CD4-positive, CD25-positive, alpha-beta regulatory T cell (primary cell): ENCODE measurements at regions not wholly inside any gene's neighbourhood (a gene's known extent, or its start where the extent isn't known, plus 50 kb on each side); places are given as distances from the start of the nearest gene placed in this dataset.

Experiments used
- ATAC-seq, 2 donors: fragments of 150-1000 bp; cut with Tn5 transposase; one replicate each; pipeline ENCODE4 v1.10.0; 2021; ENCODE audit warnings: low read depth in 2 of 2, moderate number of reproducible peaks in 2 of 2, moderate library complexity in 1 of 2
- DNase-seq, 3 donors: peaks; one replicate each; pipeline versions ENCODE4 v3.0.0 to v3.0.0-alpha.2; 2012 to 2022; ENCODE audit warnings: mixed read lengths in 1 of 3
- H3K27ac ChIP-seq: one replicate; pipeline ENCODE4 v1.7.0; 2013; ENCODE audit warnings: mild to moderate bottlenecking, low read length; ENCODE audit not compliant: insufficient read depth, poor library complexity, severe bottlenecking
- H3K27me3 ChIP-seq: one replicate; pipeline ENCODE4 v1.7.0; 2013; ENCODE audit warnings: low read length; ENCODE audit not compliant: control insufficient read depth, insufficient read depth
- H3K36me3 ChIP-seq: one replicate; pipeline ENCODE4 v1.7.0; 2013; ENCODE audit warnings: mild to moderate bottlenecking, low read length, moderate library complexity; ENCODE audit not compliant: control insufficient read depth, insufficient read depth
- H3K4me1 ChIP-seq: 2 replicates; pipeline ENCODE4 v1.7.0; 2013; ENCODE audit warnings: mild to moderate bottlenecking, low read length; ENCODE audit not compliant: insufficient read depth, control insufficient read depth, poor library complexity, severe bottlenecking
- H3K4me3 ChIP-seq: one replicate; pipeline ENCODE4 v1.7.0; 2013; ENCODE audit warnings: low read depth, mild to moderate bottlenecking, low read length, moderate library complexity
- H3K9me3 ChIP-seq, 2 experiments: 1 replicate in 1 of 2; 2 replicates in 1 of 2; pipeline ENCODE4 v1.7.0; 2013; ENCODE audit warnings: low read length in 2 of 2, mild to moderate bottlenecking in 1 of 2, moderate library complexity in 1 of 2; ENCODE audit not compliant: control insufficient read depth in 2 of 2
- H3K27ac Mint-ChIP-seq, 3 donors: one replicate each; pipeline ENCODE4 v1.8.0; 2020 to 2022; ENCODE audit warnings: mild to moderate bottlenecking in 3 of 3, mixed read lengths in 3 of 3, moderate library complexity in 2 of 3
- H3K27me3 Mint-ChIP-seq: one replicate; pipeline ENCODE4 v1.8.0; 2022; ENCODE audit warnings: mild to moderate bottlenecking, mixed read lengths
- H3K36me3 Mint-ChIP-seq: one replicate; pipeline ENCODE4 v1.8.0; 2020; ENCODE audit warnings: mixed read lengths
- H3K4me1 Mint-ChIP-seq, 4 donors: one replicate each; pipeline ENCODE4 v1.8.0; 2020 to 2022; ENCODE audit warnings: mixed read lengths in 4 of 4, mild to moderate bottlenecking in 1 of 4
- H3K4me3 Mint-ChIP-seq, 4 donors: one replicate each; pipeline ENCODE4 v1.8.0; 2020 to 2022; ENCODE audit warnings: mild to moderate bottlenecking in 4 of 4, mixed read lengths in 4 of 4, moderate library complexity in 3 of 4
- H3K9me3 Mint-ChIP-seq, 7 donors: one replicate each; pipeline ENCODE4 v1.8.0; 2020 to 2022; ENCODE audit warnings: mixed read lengths in 7 of 7, mild to moderate bottlenecking in 3 of 7, moderate library complexity in 2 of 7

DNA sequence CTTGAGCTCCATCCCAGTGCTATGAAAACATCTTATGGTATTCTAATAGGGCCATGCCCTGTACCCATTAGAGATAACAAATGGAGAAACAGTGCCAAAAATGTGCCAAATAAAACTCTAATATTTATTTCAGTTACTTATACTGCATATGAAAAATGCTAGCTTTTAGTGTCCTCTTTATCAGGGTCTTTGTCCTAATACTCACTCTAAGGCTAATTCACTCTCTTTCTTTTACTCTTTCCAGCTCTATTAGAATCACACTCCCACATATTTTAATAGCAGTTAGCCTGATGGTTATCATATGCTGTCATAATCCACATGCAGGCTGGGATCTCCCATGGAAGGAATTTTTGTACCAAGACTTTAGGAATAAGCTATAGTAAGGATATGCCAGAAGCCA is 408.4 kb downstream of the ETV1 start:
- Mint-ChIP-seq H3K4me1 (no peaks in the 10 kb centered on the region), H3K9me3 (peaks cover 0 to 5% (median 3%) of the 10 kb centered on the region in 7 donors), H3K27me3 (no peaks in the 10 kb centered on the region), H3K4me3 (no peak overlapping the region), H3K36me3 (no peaks in the 10 kb centered on the region), H3K27ac (no peak overlapping the region)
- ATAC-seq (no peak), DNase-seq (no peak)
- Histone ChIP-seq H3K36me3 (no peaks in the 10 kb centered on the region), H3K27ac (no peak overlapping the region), H3K9me3 (no peaks in the 10 kb centered on the region), H3K4me1 (no peaks in the 10 kb centered on the region), H3K4me3 (no peak overlapping the region), H3K27me3 (no peaks in the 10 kb centered on the region)

DNA sequence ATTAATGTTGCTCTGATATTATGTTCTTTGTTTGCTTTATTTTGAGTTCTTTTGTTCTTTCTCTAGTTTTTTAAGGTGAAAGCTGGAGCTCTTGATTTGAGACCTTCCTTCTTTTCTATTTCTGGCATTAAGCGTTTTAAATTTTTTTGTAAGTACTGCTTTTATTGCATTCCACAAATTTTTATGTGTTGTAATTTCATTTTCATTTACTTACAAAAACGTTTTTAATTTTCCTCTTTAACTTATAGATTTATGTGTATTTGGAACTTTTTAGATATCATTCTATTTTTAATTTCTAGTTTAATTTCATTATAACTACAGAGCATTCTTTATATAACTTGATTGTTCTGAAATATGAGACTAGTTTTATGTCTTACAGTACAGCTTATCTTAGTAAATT is 395.6 kb downstream of the ETV1 start:
- Mint-ChIP-seq H3K36me3 (no peaks in the 10 kb centered on the region), H3K4me3 (no peak overlapping the region), H3K27me3 (no peaks in the 10 kb centered on the region), H3K27ac (no peak overlapping the region), H3K9me3 (peaks cover 0 to 8% (median 2%) of the 10 kb centered on the region in 7 donors), H3K4me1 (peaks cover 0 to 5% (median 0%) of the 10 kb centered on the region in 4 donors)
- Histone ChIP-seq H3K9me3 (peaks cover 0 to 5% of the 10 kb centered on the region in 2 experiments), H3K27me3 (no peaks in the 10 kb centered on the region), H3K4me3 (no peak overlapping the region), H3K36me3 (no peaks in the 10 kb centered on the region), H3K27ac (no peak overlapping the region), H3K4me1 (no peaks in the 10 kb centered on the region)
- DNase-seq (no peak), ATAC-seq (no peak)

DNA sequence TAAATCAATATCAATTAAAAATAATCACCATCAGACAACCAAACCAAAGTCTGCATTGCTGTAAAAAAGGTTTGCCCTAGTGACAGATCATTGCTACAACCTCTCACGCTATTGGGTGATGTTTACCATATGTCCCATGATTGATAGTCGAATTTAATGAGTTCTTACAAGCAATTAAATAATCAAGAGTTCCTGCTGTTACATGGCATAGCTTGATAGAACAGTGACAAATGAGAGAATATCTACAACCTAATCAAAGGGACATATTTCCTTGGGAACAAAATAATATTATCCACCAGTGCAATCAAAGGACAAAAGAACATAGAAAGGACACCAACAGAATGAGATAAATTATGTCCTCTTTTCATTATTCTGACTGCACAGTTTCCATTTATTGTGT is 387.4 kb downstream of the ETV1 start:
- H3K27me3 ChIP-seq, result no peaks in the 10 kb centered on the region
- peaks cover 0 to 2% of the 10 kb centered on the region in 2 experiments for H3K9me3 ChIP-seq
- ATAC-seq (no peak), DNase-seq (no peak)
- H3K36me3 Mint-ChIP-seq, result no peaks in the 10 kb centered on the region
- no peak overlapping the region for H3K27ac Mint-ChIP-seq
- H3K4me1 Mint-ChIP-seq, result no peaks in the 10 kb centered on the region
- peaks cover 0 to 17% (median 4%) of the 10 kb centered on the region in 7 donors for H3K9me3 Mint-ChIP-seq
- no peak overlapping the region for H3K4me3 ChIP-seq
- H3K36me3 ChIP-seq, result no peaks in the 10 kb centered on the region
- no peaks in the 10 kb centered on the region for H3K27me3 Mint-ChIP-seq
- H3K4me3 Mint-ChIP-seq, result no peak overlapping the region
- no peaks in the 10 kb centered on the region for H3K4me1 ChIP-seq
- H3K27ac ChIP-seq, result no peak overlapping the region

DNA sequence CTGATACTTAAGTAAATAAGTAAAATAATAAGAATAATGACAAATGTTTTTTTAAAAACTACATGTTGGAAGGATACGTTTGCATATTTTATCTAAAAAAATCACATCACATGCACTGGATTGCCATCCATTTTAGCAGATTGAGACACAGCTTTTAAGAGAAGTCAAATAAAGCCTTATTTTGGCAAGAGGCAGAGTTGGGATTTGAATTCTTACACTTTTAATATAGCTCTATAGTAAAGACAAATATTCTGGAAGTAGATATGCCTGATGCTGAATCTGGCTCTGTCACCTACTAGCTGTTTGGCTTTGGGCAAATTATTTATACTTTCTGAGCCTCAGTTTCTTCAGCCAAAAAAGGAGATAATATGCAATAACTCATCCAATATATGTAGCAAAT is 386.4 kb downstream of the ETV1 start:
- no peak overlapping the region for H3K27ac Mint-ChIP-seq
- H3K27me3 Mint-ChIP-seq, result no peaks in the 10 kb centered on the region
- no peak overlapping the region for H3K27ac ChIP-seq
- H3K36me3 ChIP-seq, result no peaks in the 10 kb centered on the region
- no peaks in the 10 kb centered on the region for H3K36me3 Mint-ChIP-seq
- no peak for ATAC-seq
- DNase-seq, result no peak
- H3K4me3 Mint-ChIP-seq, result no peak overlapping the region
- no peaks in the 10 kb centered on the region for H3K4me1 Mint-ChIP-seq
- no peak overlapping the region for H3K4me3 ChIP-seq
- no peaks in the 10 kb centered on the region for H3K4me1 ChIP-seq
- H3K9me3 ChIP-seq, result peaks cover 0 to 2% of the 10 kb centered on the region in 2 experiments
- H3K27me3 ChIP-seq, result no peaks in the 10 kb centered on the region
- H3K9me3 Mint-ChIP-seq, result peaks cover 0 to 22% (median 4%) of the 10 kb centered on the region in 7 donors

DNA sequence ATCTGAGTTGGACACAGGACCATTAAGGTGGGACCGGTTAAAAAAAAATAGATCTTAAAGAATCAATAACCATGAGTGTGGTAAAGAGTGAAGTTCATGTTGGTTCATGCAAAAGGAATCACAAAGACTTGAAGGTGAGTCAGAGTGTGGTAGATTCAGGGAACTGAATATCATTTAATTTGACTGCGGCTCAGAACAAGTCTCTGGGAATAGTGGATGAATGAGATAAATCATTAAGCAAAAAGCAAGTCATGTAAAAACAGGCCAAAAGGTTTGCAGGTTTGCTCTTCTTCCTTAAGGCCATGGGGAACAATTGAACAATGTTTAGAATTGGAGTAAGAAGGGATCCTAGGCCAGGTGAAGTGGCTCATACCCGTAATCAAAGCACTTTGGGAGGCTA is 385.8 kb downstream of the ETV1 start:
- DNase-seq (no peak), ATAC-seq (no peak)
- no peaks in the 10 kb centered on the region for H3K4me1 Mint-ChIP-seq
- H3K9me3 ChIP-seq, result peaks cover 0 to 2% of the 10 kb centered on the region in 2 experiments
- H3K27me3 ChIP-seq, result no peaks in the 10 kb centered on the region
- H3K27ac Mint-ChIP-seq, result no peak overlapping the region
- no peaks in the 10 kb centered on the region for H3K36me3 Mint-ChIP-seq
- peaks cover 0 to 28% (median 5%) of the 10 kb centered on the region in 7 donors for H3K9me3 Mint-ChIP-seq
- no peaks in the 10 kb centered on the region for H3K36me3 ChIP-seq
- H3K27me3 Mint-ChIP-seq, result no peaks in the 10 kb centered on the region
- no peaks in the 10 kb centered on the region for H3K4me1 ChIP-seq
- H3K4me3 ChIP-seq, result no peak overlapping the region
- no peak overlapping the region for H3K27ac ChIP-seq
- no peak overlapping the region for H3K4me3 Mint-ChIP-seq

DNA sequence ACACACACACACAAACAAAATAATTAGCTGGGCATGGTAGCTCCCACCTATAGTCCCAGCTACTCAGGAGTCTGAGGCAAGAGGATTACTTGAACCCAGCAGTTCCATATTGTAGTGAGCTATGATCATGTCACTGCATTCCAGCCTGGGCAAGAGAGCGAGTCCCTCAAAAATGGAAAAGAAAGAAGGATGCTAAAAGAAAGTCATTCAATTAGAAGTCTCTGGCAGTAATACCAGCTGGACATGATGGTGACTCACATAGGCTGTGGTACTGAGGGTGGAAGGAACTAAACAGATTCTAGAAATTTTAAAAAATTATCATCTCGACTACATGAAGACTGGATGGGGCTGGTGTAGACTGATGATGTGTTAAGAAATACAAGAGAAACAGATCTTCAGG is 385.3 kb downstream of the ETV1 start:
- DNase-seq, result no peak
- Histone ChIP-seq H3K9me3 (peaks cover 0 to 3% of the 10 kb centered on the region in 2 experiments), H3K36me3 (no peaks in the 10 kb centered on the region), H3K27ac (no peak overlapping the region), H3K4me3 (no peak overlapping the region), H3K4me1 (no peaks in the 10 kb centered on the region), H3K27me3 (no peaks in the 10 kb centered on the region)
- H3K27me3 Mint-ChIP-seq, result no peaks in the 10 kb centered on the region
- H3K9me3 Mint-ChIP-seq, result peaks cover 0 to 28% (median 5%) of the 10 kb centered on the region in 7 donors
- H3K27ac Mint-ChIP-seq, result no peak overlapping the region
- H3K4me1 Mint-ChIP-seq, result no peaks in the 10 kb centered on the region
- H3K4me3 Mint-ChIP-seq, result no peak overlapping the region
- ATAC-seq, result no peak
- no peaks in the 10 kb centered on the region for H3K36me3 Mint-ChIP-seq

DNA sequence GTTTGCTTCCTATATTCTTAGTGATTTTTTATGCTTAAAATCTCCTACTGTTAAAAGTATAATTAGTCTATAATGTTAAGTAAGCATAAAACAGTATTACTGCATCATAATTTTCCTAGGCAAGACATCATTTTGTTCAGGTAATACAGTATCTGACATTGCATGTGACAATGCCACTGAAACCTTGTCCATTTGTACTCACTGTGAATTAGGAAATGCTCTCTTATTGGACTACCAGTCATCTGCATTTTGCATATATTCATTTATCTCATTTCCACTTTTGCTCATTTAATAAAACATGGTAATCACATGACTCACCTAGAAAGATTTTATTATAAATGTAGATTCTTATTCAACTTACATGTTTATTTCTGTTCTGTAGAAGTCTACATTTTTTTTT is 379.1 kb downstream of the ETV1 start:
- Histone ChIP-seq H3K4me1 (no peaks in the 10 kb centered on the region), H3K27me3 (no peaks in the 10 kb centered on the region), H3K9me3 (peaks cover 0 to 1% of the 10 kb centered on the region in 2 experiments), H3K36me3 (no peaks in the 10 kb centered on the region), H3K4me3 (no peak overlapping the region), H3K27ac (no peak overlapping the region)
- DNase-seq (no peak), ATAC-seq (no peak)
- Mint-ChIP-seq H3K4me3 (no peak overlapping the region), H3K36me3 (no peaks in the 10 kb centered on the region), H3K9me3 (peaks cover 0 to 28% (median 4%) of the 10 kb centered on the region in 7 donors), H3K27me3 (no peaks in the 10 kb centered on the region), H3K27ac (no peak overlapping the region), H3K4me1 (no peaks in the 10 kb centered on the region)

DNA sequence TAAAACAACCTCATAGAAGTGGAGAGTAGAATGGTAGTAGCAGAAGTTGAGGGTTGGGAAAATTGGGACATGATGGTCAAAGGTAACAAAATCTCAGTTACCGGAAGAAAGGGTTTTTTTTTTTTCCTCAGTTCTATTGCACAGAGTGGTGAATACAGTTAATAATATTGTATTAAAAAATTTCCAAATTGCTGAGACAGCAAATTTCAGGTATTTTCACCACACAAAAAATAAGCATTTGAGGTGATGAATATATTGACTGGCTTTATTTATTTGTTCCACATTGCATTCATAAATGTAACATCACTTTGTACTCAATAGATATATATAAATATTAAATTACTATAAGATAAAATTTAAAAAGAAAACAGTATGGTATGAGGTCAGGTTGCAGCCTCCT is 373.8 kb downstream of the ETV1 start:
- no peaks in the 10 kb centered on the region for H3K4me1 Mint-ChIP-seq
- H3K9me3 Mint-ChIP-seq, result peaks cover 0 to 9% (median 3%) of the 10 kb centered on the region in 7 donors
- H3K27me3 ChIP-seq, result no peaks in the 10 kb centered on the region
- no peaks in the 10 kb centered on the region for H3K27me3 Mint-ChIP-seq
- no peak overlapping the region for H3K4me3 ChIP-seq
- H3K27ac ChIP-seq, result no peak overlapping the region
- DNase-seq (no peak), ATAC-seq (no peak)
- no peak overlapping the region for H3K4me3 Mint-ChIP-seq
- H3K27ac Mint-ChIP-seq, result no peak overlapping the region
- H3K9me3 ChIP-seq, result no peaks in the 10 kb centered on the region
- no peaks in the 10 kb centered on the region for H3K4me1 ChIP-seq
- no peaks in the 10 kb centered on the region for H3K36me3 ChIP-seq
- H3K36me3 Mint-ChIP-seq, result no peaks in the 10 kb centered on the region
